Astrocyte (in vitro differentiated cells and primary cell): ENCODE measurements at regions not wholly inside any gene's neighbourhood (a gene's known extent, or its start where the extent isn't known, plus 50 kb on each side); places are given as distances from the start of the nearest gene placed in this dataset.

Experiments used
- CTCF ChIP-seq: IDR thresholded peaks from 2 replicates; pipeline ENCODE4 v1.5.1; 2011; ENCODE audit warnings: low read depth, mild to moderate bottlenecking, inconsistent platforms, low read length, moderate library complexity; ENCODE audit not compliant: insufficient read depth
- EZH2 ChIP-seq: IDR thresholded peaks from 2 replicates; pipeline ENCODE4 v1.6.1; 2012; ENCODE audit warnings: mild to moderate bottlenecking, low read length, inconsistent platforms; ENCODE audit not compliant: insufficient read depth

GRCh38 chr17:62870030-62870541, 62.0 kb upstream of the MARCHF10 start:
- TF ChIP-seq CTCF (no peak), EZH2 (no peak)
